Activated CD8-positive, alpha-beta memory T cell treated with anti-CD3 and anti-CD28 coated beads for 24 hours (primary cell): ENCODE measurements at regions not wholly inside any gene's neighbourhood (a gene's known extent, or its start where the extent isn't known, plus 50 kb on each side); places are given as distances from the start of the nearest gene placed in this dataset.
A peak's percentile ranks its signal among the peaks of the same experiment; 100 is the strongest.

ENCODE experiments used
- DNase-seq: peaks from one replicate; pipeline ENCODE4 v3.0.0-alpha.2; 2020

GRCh38 chr6:21824431-21825177 lies 231.1 kb downstream of the SOX4 start:
- DNase-seq = no peak

GRCh38 chr6:21826023-21826422 lies 232.5 kb downstream of the SOX4 start:
- no peak for DNase-seq

- no peak for DNase-seq
These were observed 233.4 kb downstream of the SOX4 start for GRCh38 chr6:21826904-21827303.

- no peak for DNase-seq
These were observed 234.1 kb downstream of the SOX4 start for GRCh38 chr6:21827425-21828202.

DNA sequence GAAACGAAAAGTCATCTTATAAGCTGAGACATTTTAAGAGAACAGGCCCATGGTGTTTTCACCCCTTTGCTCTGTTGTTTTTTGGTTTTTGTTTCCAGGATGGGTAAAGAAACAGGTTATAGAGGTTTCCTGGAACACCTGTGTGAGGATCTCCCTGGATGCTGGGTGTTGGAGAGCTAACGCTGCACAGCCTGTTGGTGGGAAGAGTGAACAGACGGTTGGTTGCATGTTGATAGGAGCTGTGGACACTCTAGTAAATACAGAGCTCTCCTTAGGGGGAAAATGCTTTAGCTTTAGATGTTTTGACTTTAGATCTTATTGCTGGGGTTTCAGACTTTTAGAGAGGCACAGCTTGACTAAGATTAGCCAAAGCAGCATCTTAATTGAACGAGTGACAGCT lies 235.2 kb downstream of the SOX4 start:
- DNase-seq = no peak

DNA sequence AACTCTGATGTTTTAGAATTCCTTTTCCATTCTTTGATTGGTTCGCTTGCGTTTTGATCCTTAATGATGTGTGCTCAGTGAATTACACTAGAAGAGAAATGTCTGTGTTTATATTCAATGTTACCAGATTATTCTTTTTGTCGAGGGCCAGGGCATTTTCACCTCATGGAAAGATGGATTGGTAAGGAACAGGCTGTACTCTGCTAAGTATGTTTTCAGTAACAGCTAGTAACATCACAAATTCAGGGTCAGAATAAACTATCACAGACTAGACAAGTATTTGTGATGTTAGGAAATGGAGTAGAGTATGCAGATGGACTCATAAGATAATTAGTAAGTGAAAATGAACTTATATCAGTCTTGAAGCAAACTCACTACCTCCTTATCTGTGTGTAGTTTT lies 235.6 kb downstream of the SOX4 start:
- DNase-seq = no peak

DNA sequence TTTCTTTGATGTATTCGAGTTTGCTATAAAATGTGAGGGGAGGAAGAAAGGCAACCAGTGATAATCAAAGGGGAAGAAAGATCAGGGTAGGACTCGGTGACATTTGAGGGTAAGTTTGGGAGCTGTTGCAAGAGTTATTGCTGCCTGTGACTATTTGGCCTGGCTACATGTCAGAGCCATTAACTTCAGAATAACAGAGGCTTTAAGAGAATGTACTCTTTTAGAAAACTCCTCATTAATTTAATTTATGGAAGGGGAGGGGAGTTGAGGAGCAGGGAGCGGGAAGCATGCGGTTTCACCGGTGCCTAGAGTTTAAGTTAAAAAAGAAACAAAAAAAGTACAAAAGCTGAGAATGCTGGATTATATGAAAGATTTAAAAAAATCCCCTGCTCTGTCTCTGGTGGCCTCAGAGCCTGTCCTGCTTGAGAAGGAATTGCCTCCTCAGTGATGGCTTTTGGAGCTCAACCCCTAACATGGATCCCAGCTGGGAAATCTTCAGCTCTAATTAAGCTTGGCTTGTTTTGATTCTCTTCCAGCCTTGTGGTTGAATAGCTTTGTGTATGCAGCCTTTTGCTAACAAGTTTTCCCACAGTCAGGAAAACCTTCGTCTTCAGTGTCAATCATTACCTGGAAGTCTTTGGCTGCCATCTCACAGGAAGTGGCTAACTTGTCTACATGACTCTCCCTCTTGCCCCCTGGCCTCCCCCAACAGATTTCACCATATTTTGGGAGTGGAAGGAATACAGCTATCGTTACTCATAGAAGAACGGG lies 238.2 kb downstream of the SOX4 start:
- DNase-seq = no peak

DNA sequence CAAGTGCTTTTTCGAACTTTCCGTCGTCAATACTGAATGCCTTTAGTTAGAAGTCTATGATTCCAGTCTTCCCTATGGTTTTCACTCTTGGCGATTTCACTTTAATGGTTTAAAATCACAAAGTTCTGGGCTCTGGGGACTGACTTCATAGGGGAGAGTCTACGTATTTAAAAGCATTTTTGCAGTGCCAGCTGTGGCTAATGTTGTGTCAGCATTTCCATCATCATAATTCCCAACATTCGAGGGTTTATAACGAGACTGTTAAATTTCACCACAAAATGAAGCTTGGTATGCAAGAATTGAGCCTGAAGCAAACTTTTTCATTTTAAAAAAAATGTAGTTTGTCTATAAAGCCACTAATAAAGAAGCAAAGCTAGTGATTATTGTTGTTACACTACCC lies 242.7 kb downstream of the SOX4 start:
- no peak for DNase-seq

DNA sequence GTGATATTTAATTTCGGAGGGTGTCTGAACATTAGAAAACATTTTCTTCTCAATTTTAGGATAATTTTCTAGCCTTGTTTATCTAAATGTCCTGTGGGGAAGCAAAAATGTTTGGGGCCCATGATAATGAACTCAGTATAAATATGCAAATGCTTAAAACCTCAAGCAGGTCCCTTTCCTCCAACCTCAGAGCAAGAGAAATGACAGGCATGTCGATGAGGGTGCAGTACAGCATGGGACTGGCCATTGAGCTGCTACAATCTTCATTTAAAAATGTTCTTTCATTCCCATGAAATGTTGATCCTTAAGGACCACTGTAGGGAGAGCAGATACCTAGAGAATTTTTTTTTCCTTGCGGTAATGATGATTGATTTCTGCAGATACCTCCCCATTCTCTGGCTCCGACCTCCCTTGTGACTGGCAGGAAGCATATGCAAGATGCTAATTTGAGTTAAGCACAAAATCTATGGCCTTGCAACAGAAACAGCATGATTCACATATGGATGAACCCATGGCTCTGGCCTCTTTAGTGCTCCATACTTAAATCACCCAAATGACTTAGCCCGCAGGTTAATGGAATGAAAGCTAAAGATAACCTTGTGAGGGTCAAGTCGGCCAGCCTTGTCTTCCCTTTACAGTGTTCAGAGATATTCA lies 243.3 kb downstream of the SOX4 start:
- no peak for DNase-seq

- DNase-seq = no peak
These were observed 246.9 kb downstream of the SOX4 start for GRCh38 chr6:21840428-21840827.

DNA sequence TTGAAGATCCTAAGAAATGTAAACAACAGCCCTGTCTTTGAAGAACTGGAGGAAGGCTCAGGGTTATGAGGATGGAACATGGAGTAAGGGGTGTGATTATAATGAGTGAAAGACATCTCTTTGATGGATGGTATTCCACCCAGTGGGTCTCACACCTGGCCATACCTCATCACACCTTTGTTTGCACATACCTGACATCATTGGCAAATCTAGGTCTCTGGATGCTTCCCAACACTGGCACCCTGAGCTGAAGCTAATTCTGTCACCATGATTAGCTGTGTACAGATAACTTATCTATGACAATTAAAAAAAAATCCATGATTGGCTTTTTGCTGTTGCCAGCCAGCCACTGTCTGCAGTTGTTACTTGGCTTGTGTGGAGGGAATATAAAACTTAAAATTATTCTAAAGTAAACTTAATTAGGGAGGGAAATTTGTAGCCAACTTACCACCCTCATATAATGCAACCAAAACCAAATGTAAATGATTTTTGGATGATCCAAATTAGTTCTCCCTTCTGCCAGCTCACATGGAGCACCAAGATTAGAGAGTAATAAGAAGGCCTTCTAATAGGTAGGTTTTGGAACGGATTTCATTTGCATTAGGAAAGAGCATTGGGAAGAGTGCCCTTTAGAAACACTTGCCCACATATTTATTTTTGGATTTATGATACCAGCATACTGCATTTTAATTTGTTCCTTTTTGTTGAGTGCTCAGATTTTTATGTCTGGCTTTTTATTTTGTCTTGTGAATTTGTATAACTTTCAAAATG lies 249.5 kb downstream of the SOX4 start:
- DNase-seq = no peak

DNA sequence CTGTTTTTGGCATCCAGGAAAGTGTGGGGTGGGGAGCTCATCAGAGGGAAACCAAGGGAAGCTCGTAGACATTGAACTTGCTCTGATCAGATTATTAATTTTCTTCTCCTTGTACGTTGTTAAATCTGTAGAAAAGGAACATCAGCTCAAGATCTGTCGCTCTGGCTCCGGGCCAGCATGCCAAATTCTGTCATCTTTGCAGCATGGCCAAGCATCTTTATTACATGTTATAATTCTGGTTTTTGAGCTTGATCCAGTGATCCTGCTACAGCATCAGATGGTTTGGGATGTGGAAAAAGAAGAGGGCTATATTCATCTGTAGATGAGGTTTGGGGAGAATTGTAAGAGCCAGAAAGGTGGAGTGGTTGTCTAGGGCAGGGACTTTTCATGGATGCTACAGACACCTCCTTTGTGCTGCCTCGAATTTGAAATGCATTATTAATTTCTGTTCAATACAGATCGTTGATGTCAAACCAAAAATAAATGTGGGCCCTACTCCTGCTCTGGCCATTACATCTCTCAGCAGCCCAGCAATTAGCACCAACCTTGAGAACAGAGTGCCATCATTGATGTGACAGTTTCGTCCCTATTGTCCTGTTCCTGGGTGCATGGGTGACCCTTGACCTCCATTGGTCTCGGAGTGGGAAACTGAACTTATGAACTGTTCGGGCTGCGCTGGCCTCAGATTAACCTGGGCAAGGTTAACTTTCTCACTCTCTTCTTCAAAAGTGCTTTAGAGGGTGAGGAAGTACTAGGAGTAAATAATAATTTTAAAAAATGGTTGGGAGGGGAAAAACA lies 250.8 kb downstream of the SOX4 start:
- no peak for DNase-seq

- no peak for DNase-seq
These were observed 251.5 kb downstream of the SOX4 start for GRCh38 chr6:21845018-21845417.

- no peak for DNase-seq
These were observed 252.0 kb downstream of the SOX4 start for GRCh38 chr6:21845439-21846140.

- DNase-seq = peak; percentile 55
These were observed 253.2 kb downstream of the SOX4 start for GRCh38 chr6:21846541-21847451.

DNA sequence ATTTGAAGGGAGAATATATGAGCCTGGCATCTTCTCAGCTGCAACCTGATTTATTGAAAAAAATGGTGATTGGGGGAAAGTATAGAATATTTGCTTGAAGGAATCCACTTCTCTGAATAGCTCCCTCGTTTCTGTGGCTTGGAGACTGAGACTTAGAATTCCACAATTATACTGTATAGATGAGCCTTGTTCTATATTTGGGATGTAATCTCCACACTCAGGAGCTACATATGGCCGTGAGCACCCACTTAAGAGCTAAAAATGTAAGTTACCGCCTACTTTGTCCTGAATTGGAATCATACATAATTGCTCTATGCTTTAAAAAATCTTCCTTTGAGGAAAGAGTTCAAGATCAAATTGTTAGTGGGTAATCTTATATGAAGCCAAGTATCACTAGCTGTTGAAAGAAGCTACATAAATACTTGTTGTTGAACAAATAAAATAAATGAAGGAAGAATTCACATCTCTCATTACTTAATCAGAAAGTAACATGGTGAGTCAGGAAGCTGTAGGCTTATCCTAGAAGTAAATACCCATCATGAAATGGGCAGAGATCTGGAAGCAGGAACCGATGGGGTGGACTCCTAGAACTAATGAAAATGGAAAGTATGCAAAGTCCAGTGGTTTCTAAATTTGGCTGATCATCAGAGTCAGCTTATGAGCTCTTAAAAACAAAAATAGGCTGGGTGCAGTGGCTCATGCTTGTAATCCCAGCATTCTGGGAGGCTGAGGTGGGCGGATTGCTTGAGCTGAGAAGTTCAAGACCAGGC lies 254.3 kb downstream of the SOX4 start:
- no peak for DNase-seq

DNA sequence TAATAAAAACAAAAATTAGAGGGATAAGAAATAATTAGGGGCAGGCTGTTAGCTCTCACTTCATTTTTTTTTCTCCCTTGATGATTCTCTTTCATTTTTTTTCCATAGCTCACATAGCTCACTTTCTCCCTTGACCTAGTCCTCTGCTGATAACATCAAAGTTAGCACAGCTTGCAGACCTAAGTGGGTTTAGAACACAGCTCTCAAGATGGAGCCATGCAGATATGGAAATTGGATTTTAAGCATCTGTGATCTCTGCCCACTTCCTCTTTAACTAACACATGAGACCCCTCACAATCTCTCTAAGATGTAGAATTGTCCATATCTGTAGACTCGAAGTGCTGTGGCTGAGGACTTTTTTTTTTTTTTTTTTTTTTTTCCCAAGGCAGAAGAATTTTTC lies 257.1 kb downstream of the SOX4 start:
- DNase-seq = no peak

DNA sequence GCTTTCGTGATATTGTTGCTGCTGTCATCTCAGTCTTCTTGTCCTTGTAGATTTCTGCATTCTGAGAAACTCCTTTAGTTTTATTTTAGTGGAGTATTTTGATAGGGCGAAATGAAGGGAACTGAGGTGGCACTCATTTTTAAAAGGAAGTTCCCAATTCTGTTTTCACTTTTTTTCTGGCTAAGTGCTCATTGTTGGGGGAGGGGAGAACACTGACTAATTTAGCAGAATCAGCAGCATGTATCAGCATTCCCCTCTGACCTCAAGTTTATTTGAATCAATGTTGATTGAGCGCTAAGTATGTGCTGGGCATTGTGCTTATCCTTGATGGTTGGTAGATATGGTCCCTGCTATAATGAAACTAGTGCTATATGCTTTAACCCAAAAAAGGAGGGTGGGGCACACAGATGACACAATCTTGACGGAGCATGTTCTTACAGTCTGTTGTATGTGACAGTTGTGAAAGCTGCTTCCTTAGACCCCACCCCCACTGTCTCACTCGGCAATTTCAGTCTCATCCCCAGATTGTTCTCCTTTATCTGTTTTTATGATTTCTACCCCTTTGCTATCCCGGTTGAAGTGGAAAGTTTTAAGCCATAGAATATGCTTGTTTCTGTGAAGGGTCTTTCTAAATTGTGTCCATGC lies 262.4 kb downstream of the SOX4 start:
- no peak for DNase-seq
